ENCODE measurements at regions not wholly inside any gene's neighbourhood (a gene's known extent, or its start where the extent isn't known, plus 50 kb on each side); places are given as distances from the start of the nearest gene placed in this dataset.

DNA sequence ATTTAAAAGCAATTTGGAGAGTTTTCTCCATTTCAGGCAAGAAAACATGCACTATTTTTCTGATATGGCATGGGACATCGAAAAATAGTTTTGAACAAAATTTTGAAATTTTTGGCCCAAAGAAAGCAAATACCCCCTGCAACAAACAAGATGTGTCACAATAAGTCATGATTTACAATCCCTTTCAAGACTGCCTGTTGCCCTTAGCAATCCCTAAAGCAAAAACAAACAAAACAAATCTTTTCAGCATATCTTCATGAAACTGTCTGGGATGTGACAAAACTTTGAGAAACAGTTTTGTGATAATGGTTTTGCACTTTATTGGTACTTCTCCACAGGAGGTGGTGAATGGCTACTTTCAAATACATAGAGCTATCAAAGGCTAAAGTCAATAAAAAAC lies 1888.7 kb upstream of the PIK3C3 start:
- no peak for DNase-seq (ENCODE audit: low spot score)
- TF ChIP-seq CTCF (IDR thresholded peaks at IDR 0.05; ENCODE audit: extremely low read depth, insufficient read depth, missing control alignments), result no peak
- in situ Hi-C loops (cut with MboI; ENCODE audit: low pct_unique_long_range_greater_than_20kb, low sequenced_read_pairs, unreplicated experiment), result no loop called here

DNA sequence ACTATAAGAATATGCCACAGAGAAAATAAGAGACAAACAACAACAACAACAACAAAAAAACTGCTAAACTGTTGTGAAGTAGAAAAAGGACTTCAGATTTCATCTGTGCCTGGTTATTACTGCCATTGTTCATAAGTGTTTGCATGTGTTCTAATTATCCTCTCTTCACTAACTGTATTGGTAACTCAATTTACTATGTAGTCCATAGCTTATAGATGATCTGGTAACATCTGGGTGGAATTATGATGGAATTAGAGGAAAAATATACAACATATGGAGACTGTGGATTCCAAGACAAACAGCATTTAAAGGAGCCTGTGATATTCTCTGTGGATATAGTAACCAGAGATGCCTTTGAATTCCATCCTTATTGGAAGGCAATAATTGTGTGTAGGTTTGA lies 1891.5 kb upstream of the PIK3C3 start:
- TF ChIP-seq CTCF (IDR thresholded peaks at IDR 0.05; ENCODE audit: extremely low read depth, insufficient read depth, missing control alignments), result no peak
- in situ Hi-C loops (cut with MboI; ENCODE audit: low pct_unique_long_range_greater_than_20kb, low sequenced_read_pairs, unreplicated experiment), result no loop called here
- no peak for DNase-seq (ENCODE audit: low spot score)

DNA sequence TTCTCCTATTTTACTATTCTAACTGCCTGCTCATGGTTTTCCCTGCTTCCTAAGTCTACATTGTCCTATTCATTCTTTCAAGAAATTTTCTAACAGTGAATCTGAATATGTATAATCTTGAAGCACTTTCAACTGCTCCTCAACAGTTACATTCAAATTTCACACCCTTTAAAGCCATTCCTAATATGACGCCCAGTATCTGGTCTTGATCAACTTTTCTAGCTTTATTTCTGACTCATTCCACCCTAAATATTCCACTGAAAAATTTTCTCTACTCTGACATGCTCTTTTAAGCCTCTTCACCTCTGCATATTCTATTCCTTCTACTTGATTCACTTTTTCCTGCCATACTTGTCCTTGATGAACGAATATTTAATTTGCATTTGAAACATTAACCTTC lies 1893.9 kb upstream of the PIK3C3 start:
- DNase-seq (ENCODE audit: low spot score), result no peak
- no peak for TF ChIP-seq CTCF (IDR thresholded peaks at IDR 0.05; ENCODE audit: extremely low read depth, insufficient read depth, missing control alignments)
- in situ Hi-C loops (cut with MboI; ENCODE audit: low pct_unique_long_range_greater_than_20kb, low sequenced_read_pairs, unreplicated experiment), result no loop called here

DNA sequence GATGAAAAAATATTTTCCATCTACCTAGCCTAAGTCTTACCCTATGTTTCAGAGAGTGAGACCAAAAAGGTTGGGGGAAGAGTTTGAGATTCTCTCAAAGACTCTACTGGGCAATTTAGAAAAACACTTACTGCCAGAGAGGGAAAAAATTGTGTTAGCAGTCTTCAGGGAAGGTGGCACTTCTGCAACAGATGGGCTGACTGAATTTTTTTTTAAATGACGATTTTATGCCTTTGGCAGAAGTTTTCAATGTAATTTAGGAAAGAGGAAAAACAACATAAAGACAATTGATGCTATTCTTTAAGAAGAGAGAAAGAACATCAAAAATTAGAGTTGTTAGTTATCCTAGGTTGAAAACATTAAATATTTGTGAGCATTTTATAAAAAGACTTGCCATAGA lies 1894.5 kb upstream of the PIK3C3 start:
- in situ Hi-C loops (cut with MboI; ENCODE audit: low pct_unique_long_range_greater_than_20kb, low sequenced_read_pairs, unreplicated experiment), result no loop called here
- TF ChIP-seq CTCF (IDR thresholded peaks at IDR 0.05; ENCODE audit: extremely low read depth, insufficient read depth, missing control alignments), result no peak
- DNase-seq (ENCODE audit: low spot score), result no peak

- DNase-seq (ENCODE audit: low spot score), result no peak
- no peak for TF ChIP-seq CTCF (IDR thresholded peaks at IDR 0.05; ENCODE audit: extremely low read depth, insufficient read depth, missing control alignments)
- in situ Hi-C loops (cut with MboI; ENCODE audit: low pct_unique_long_range_greater_than_20kb, low sequenced_read_pairs, unreplicated experiment), result no loop called here
Measured at GRCh38 chr18:40058811-40059570, 1896.0 kb upstream of the PIK3C3 start.

GRCh38 chr18:40056079-40056692 lies 1898.8 kb upstream of the PIK3C3 start:
- in situ Hi-C loops (cut with MboI; ENCODE audit: low pct_unique_long_range_greater_than_20kb, low sequenced_read_pairs, unreplicated experiment), result no loop called here
- TF ChIP-seq CTCF (IDR thresholded peaks at IDR 0.05; ENCODE audit: extremely low read depth, insufficient read depth, missing control alignments), result no peak
- no peak for DNase-seq (ENCODE audit: low spot score)
